HS-27A (cell line): ENCODE measurements at regions not wholly inside any gene's neighbourhood (a gene's known extent, or its start where the extent isn't known, plus 50 kb on each side); places are given as distances from the start of the nearest gene placed in this dataset.
"Not testable (repeated sequence)": the region's sequence is repeated elsewhere in the genome, so short reads cannot be mapped to it uniquely, and the experiment has no call there.

Experiments
- DNase-seq: peaks from one replicate; pipeline ENCODE4 v3.0.0-alpha.2; 2012; ENCODE audit warnings: low read depth, missing footprints

DNA sequence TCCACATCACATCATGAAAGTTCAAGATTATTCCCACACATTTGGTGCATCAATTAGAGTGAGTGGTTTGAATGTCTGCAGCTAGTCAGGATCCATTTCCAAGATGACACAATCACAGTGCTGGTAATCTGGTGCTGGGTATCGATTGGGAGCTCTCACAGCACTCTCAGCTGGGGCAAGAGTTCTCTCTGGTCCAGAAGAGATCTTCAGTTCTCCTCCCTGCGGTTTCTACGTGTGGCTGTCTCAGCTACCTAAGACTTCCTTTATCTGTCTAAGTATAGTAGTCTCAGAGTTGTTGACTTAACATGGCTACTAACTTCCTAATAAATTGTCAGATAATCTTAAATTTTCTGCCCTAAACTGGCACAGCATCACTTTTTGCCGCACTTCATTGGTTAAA lies 358.0 kb upstream of the BRINP3 start:
- DNase-seq = no peak

DNA sequence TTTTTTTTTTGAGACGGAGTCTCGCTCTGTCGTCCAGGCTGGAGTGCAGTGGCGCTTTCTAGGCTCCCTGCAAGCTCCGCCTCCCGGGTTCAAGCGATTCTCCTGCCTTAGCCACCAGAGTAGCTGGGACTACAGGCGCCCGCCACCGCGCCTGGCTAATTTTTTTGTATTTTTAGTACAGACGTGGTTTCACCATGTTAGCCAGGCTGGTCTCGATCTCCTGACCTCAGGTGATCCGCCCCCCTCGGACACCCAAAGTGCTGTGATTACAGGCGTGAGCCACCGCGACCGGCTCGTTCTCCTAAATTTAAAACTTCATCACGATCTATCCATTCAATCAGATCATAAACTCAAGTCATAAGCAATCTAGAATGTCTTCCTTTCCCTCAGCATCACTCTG lies 359.5 kb upstream of the BRINP3 start:
- DNase-seq = not testable (repeated sequence)

DNA sequence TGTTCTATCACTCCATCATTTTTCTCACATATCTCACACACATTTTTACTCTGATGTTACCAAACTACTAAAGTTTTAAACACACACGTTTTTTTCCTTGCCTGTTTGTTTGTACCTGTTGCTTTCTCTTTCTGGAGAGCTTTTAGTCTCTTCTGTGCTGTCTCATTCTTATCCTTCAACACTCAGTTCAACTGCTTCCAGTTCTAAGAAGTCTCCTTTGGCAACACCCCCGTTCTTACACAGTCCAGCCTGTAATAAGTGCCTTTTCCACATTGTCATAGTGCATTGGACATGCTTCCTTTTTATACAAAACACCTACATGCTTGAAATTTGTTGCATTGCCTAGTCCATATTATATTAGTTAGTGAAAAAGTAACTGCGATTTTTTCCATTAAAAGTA lies 360.2 kb upstream of the BRINP3 start:
- DNase-seq = no peak

DNA sequence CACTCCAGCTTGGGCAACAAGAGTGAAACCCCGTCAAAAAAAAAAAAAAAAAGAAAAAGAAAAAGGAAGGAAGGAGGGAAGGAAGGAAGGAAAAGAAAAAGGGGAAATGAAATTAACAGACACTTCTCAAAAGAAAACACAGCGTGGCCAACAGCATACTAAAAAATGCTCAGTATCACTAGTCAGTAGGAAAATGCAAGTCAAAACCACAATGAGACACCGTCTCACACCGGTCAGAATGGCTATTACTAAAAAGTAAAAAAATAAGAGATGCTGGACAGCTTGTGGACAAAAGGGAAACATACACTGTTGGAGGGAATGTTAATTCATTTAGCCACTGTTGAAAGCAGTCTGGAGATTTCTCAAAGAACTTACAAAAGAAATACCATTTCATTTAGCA lies 369.5 kb upstream of the BRINP3 start:
- no peak for DNase-seq

DNA sequence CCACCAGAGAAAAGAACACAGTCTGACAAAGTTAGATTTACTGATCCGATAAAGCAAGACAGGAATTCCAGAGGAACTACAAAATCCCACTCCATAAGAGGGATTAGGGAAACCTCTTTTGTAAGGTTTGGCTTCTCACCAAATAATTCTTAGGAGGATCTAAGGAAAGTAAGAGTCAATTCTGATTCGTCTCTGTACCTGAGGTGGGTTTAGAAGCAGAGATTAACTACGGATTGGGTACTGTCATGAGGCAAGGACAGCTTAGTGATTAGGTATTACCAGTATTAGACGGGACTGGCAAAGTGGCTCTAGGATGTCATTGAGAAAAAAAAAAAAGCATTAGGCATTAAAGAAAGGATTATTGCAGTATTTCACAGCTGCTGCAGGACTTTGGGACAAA lies 371.7 kb upstream of the BRINP3 start:
- no peak for DNase-seq

DNA sequence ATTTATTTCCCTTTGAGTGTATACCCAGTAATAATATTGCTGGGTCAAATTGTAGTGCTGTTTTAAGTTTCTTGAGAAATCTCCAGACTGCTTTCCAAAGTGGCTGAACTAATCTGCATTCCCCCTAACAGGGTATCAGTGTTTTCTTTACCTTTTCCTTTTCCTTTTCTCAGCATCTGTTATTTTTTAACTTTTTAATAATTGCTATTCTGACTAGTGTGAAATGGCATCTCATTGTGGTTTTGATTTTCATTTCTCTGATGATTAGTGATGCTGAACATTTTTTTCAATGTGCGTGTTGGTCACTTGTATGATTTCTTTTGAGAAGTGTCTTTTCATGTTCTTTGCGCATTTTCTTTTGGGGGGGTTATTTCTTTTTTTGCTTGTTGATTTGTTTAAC lies 374.9 kb upstream of the BRINP3 start:
- no peak for DNase-seq

DNA sequence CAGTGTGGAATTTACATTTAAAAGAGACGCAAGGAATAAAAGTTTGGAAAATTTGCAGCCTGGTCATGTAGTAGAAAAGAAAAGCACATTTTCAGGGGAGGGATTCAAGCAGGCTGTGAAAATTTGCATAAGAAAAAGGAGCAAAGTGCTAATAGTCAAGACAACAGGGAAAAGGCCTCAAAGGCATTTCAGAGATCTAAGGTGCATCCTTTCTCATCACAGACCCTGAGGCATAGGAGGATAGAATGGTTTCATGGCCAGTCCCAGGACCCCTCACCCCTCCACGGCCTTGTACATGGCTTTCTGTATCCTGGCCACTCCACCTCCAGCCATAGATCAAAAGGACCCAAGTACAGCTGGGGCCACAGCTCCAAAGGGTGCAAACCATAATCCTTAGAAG lies 380.5 kb upstream of the BRINP3 start:
- DNase-seq = no peak

DNA sequence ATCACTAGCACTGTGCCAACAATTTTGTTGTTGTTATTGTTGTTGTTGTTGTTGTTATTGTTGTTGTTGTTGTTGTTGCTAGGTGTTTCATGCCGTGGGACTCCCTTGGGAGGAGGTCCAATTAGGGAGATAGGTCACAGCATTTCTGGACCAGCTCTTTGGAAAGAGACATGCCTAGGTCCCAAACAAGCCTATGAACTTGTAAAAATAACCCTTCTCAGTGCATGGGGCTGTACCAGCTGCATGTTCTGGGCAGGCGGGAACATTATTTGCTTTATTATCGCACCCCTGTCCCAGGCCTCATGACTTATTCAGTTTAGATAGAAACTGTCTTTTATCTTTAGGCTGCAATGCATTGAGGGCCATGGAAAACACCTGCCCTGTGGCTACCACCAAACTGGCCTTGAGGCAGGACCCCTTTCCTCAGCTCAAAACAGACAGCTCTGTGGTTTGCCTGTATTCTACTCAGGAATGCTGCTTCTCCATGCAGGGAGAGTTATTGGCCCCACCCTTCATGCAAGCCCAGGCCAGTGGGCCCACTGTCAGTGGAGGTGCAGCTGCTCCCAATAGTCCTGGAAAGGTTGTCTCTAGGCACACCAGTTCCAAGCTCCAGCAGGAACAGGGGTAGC lies 386.5 kb upstream of the BRINP3 start:
- no peak for DNase-seq

DNA sequence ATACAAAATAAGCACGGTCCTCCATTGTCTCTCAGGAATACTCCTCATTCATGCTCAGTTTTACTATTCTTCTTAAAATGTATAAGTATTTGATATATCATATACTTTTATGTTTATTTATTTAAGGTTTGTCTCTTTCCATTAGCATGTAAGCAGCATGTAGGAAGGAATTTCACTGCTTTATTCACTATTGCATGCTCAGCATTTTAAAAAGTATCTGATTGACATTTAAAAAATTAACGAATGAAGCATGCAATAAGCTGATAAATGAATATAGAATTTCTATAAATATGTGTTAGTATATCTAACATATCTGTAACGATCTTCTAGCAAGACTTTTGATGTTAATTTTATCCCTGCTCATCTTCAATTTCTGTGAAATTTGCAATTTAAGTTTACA lies 402.7 kb upstream of the BRINP3 start:
- DNase-seq = no peak

DNA sequence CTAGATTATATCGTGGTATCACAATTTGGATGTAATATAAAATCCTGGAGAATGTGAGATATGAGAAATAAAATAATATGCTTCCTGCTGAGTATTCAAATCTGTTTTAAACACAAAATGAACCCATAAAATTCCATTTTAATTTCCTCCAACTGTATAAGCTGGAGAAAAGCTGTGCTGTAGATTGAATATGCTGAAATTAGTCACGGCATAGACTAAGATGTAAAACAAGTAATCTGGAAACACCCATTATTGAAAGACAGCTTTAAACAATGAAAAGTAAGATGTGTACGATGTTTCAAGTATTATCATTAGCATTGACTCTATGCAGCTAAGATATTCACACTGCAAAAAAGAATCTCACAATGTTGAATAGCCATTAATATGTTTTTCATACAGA lies 403.4 kb upstream of the BRINP3 start:
- no peak for DNase-seq

DNA sequence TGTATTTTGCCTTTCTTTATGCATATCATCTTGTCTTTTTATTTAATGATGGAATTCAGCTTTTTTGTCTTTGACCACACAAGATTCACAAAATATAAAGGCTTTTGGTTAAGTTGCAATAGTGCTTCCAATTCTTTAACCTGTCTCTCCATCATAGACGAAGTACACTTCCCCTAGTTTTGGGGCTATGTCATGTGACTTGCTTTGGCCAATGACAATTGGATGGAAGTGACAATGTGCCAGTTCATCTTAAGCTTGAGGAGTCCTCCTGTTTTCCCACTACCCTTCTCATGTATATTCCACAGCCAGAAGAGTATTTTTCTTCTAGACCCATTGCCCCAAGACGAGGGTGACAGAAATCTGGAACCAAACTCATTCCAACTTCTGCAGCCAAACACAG lies 419.6 kb upstream of the BRINP3 start:
- no peak for DNase-seq

DNA sequence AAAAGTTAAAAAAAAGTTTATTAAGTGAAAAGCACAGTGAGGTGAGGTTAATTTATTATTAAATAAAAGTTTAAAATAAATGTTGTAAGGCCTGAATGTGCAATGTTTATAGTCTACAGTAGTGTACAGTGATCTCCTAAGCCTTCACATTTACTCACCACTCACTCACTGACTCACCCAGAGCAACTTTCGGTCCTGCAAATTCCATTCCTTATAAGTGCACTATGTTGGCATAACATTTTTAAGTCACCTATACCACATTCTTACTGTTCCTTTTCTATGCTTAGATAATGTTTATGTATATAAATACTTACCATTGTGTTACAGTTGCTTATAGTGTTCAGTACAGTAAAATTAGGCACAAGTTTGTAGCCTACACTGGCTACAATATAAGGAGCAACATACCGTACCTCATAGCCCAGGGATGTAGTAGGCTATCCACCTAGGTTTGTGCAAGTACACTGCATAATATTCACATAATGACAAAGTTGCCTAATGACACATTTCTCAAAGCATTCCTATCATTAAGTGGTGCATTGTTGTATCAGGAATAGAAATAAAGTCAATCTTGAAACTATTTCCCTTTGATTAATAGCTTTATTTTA lies 426.5 kb upstream of the BRINP3 start:
- DNase-seq = peak; percentile 58

DNA sequence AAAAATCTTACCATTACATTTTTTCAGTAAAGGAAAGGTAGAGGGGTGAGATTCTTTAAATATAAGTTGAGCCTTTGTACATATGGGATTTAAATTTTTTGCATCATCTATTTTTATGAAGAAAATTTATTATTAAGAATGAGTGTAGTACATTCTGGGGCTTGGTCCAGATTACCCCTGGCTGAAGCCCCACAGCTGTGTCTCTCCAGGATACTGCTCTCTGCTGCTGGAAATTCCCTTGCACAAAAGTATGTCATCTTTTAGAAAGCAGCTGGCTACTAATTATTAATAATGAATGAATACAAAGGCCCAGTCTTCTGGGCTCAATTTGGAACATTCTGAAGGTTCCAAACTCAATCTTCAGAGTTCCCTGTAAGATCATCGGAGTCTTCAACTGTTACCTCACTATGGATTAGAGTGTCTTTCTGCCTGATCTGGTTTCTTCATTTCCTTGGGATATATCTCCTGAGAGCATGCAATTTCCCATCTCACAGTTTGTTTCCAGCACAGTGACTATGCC lies 428.6 kb upstream of the BRINP3 start:
- no peak for DNase-seq

DNA sequence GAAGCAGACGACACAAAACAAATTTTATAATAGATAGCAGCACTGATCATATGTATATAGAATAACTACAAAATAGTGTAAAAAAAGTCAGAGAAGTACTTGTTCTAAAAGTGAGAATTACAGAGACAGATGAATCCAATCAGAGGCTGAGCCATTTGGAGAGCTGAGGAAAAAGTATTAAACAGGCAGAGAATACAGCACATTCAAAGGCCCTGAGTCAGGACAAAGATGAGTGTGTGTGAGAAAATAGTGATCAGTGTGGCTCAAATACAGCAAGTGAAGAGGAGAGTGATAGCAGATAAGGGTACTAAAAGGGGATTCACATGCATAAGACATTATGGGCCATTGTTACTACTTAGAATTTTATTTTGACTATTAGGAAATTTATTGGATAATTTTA lies 430.6 kb upstream of the BRINP3 start:
- no peak for DNase-seq

DNA sequence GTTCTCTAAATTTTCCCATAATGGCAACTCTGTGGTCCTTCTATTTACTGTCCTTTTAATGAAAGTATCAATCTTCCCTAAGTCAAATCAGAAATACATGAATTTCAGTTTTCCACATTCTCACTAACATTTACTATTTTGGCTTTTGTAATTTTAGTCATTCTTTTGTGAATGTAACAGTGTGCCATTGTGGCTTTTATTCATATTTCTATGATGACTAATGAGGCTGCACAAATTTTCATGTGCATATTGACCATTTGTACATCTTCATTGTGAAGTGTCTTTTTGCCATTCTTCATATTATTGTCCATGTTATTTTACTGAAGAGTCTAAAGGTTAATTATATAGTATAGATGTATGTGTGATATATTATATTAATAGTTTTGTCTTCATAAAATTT lies 431.0 kb upstream of the BRINP3 start:
- no peak for DNase-seq

DNA sequence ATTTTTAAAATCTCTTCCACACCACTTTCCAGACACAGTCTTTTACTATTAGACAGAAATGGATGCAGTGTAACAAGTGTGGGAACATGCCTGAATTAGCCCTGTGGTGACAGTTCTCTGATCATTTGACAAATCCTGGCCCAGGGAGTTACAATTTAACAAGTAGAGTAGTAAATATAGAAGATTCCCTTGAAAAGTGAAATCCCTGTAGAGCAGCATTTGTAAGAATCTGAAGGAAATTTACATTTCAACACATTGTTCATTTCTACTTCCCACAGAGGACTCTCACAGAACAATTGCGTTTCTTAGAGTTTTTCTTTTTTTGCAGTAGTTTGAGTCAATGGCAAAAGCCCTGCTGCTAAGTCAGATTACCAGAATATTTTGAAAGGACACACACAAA lies 458.3 kb upstream of the BRINP3 start:
- no peak for DNase-seq

DNA sequence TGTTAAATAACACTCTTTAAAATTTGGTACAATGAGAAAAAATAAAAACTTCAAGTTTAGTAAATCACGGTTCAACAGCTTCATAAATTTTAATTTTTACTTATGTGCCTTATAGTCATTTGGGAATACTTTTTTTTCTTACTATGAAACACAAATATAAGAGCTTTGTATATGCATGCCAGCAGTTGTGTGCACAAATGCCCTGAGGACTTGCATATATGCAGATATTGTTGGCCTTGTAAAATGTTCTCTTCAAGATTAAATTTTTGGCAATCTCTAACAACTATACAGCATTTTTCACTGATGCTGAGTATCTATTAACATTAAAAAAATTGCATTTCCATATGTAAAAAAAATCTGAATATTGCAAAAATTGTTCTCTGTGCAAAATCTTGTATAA lies 458.7 kb upstream of the BRINP3 start:
- DNase-seq = no peak

DNA sequence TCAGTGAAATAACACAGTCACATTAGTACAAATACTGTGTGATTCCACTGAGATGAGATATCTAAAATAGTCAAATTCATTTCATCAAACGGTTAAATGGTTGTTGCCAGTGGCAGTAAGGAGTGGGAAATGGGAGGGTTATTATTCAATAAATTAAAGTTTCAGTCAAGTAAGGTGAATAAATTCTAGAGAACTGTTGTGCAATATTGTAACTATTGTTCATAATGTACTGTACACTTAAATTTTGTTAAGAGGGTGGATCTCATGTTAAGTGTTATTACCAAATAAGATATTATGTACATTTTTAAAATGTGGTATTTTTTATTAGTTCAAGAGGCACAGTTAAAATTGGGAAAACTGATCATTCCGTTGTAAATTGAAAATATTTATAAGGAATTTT lies 463.3 kb upstream of the BRINP3 start:
- DNase-seq = no peak

DNA sequence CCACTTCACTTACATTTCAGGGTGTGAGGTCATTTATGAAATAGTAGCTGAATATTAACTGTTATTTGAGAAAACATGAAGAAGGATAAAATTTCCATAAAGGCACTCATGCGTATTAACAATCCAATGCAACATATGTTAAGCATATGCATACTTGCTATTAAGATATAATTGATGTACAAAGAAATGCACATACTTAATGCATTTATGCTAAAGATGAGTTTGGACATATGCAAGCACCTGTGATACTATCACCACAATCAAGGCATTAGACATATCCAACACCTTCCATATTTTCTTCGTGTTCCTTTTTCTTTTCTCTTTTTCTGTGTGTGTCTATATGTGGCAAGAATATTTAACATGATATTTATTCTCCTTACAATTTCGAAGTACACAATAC lies 464.8 kb upstream of the BRINP3 start:
- DNase-seq = no peak

DNA sequence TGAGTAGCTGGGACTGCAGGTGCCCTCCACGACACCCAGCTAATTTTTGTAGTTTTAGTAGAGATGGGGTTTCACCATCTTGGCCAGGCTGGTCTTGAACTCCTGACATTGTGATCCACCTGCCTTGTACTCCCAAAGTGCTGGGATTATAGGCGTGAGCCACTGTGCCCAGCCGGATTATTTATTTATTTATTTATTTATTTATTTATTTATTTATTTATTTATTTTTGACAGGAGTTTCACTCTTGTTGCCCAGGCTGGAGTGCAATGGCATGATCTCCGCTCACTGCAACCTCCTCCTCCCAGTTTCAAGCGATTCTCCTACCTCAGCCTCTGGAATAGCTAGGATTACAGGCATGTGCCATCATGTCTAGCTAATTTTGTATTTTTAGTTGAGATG lies 466.1 kb upstream of the BRINP3 start:
- not testable (repeated sequence) for DNase-seq

DNA sequence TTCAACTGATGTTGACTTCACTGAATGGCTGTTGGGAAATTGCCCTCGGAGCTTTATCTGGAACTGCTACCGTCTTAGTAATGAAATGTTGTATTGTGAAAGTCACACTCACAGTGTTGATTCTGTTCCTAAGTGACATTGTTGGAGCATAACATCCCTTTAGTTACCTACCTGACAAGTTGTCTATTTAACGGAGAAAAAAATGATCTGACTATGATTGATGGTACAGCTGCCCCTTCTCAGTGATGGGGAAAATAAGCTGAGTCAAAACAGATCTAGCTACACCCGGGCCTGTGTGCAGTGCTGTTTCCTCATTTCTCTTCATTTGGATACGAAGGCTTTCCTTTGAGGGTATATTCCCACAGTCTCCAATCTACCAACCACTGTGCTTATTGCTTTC lies 472.3 kb upstream of the BRINP3 start:
- no peak for DNase-seq

DNA sequence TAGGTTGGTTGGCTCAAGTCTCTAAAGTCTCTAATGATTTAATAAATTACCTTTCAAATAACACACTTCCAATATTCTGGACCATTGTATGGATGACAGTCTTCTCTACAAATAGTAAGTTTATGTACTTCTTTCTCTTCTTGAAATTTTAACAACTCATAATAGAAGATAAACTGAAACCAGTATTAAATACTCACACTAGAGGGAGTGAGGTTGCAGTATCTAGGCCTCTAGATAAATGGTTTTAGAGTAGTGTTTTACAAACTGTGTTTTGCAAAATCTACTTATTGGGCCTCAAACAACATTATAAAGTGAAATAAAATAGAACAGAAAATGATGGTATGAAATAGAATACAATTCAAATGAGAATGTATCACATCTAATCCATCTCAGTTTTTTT lies 479.9 kb upstream of the BRINP3 start:
- DNase-seq = no peak

DNA sequence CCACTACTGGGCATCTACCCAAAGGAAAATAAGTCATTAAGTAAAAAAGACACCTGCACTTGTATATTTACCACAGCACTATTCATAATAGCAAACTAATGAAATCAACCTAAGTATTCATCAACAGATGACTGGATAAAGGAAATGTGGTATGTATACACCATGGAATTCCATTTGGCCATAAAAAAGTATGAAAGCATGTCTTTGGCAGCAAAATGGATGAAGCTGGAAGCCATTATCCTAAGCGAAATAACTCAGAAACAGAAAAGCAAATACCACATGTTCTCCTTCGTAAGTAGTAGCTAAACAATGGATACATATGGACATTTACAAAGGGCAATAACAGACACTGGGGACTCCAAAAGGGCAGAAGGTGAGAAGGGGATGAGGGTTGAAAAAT lies 485.7 kb upstream of the BRINP3 start:
- DNase-seq = no peak

DNA sequence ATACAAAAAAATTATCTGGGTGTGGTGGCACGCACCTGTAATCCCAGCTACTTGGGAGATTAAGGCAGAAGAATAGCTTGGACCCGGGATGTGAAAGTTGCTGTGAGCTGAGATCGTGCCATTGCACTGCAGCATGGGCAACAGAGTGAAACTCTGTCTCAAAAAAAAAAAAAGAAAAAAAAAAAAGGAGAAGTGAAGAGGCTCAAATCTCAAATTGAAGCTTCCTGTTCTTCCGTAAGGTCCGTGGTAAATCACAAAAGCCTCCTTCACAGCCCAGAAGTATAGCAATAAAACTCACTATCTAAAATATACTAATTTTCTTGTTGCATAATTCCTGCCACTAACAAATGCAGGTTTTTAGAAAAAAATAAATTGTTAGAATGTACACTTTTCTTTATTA lies 498.2 kb upstream of the BRINP3 start:
- no peak for DNase-seq
